Gastroesophageal sphincter (tissue), 4 donors: ENCODE measurements at regions not wholly inside any gene's neighbourhood (a gene's known extent, or its start where the extent isn't known, plus 50 kb on each side); places are given as distances from the start of the nearest gene placed in this dataset.

ENCODE experiments used
- ATAC-seq: fragments of 150-250 bp; one replicate; pipeline ENCODE4 v1.9.1; 2016; ENCODE audit warnings: mild to moderate bottlenecking, moderate library complexity
- H3K27ac ChIP-seq, 4 donors: fragments of 200-600 bp; sonication (generic) in 3 of 4; 1 replicate in 3 of 4; 2 replicates in 1 of 4; pipeline ENCODE4 v1.5.1; 2016 to 2019
- H3K27me3 ChIP-seq: fragments of 200-600 bp; sonication (generic); one replicate; pipeline ENCODE4 v1.5.1; 2019
- H3K36me3 ChIP-seq, 2 donors: fragments of 200-600 bp; sonication (generic); one replicate each; pipeline ENCODE4 v1.5.1; 2019; ENCODE audit warnings: control low read depth in 1 of 2
- H3K4me1 ChIP-seq, 3 donors: fragments of 200-600 bp; sonication (generic); 1 replicate in 2 of 3; 2 replicates in 1 of 3; pipeline ENCODE4 v1.5.1; 2016 to 2019; ENCODE audit warnings: control low read depth in 2 of 3
- H3K4me3 ChIP-seq, 2 donors: fragments of 200-600 bp; sonication (generic); one replicate each; pipeline ENCODE4 v1.5.1; 2019; ENCODE audit warnings: mild to moderate bottlenecking in 1 of 2, moderate library complexity in 1 of 2
- H3K9me3 ChIP-seq, 3 donors: fragments of 200-600 bp; sonication (generic); one replicate each; pipeline ENCODE4 v1.5.1; 2017 to 2019; ENCODE audit warnings: control low read depth in 2 of 3
- CTCF ChIP-seq, 4 experiments: fragments of 200-600 bp in 2 of 4; fragments of 450-650 bp in 2 of 4; sonication (generic) in 1 of 4; IDR thresholded peaks; one replicate each; pipeline ENCODE4 v1.5.1; 2017 to 2019; ENCODE audit warnings: antibody characterized with exemption in 4 of 4, mild to moderate bottlenecking in 2 of 4, moderate library complexity in 2 of 4
- EP300 ChIP-seq: sonication (generic); formaldehyde crosslinking; IDR thresholded peaks from one replicate; pipeline ENCODE4 v1.6.1; 2017; ENCODE audit warnings: antibody characterized with exemption, mild to moderate bottlenecking
- POLR2A ChIP-seq, 2 donors: fragments of 450-650 bp; IDR thresholded peaks; one replicate each; pipeline ENCODE4 v1.6.1; 2017; ENCODE audit warnings: antibody characterized with exemption in 2 of 2, mild to moderate bottlenecking in 2 of 2, moderate library complexity in 1 of 2
- POLR2AphosphoS5 ChIP-seq: sonication (generic); formaldehyde crosslinking; IDR thresholded peaks from one replicate; pipeline ENCODE4 v1.6.1; 2017; ENCODE audit warnings: antibody characterized with exemption
- WGBS, 2 donors: methylation state at CpG; one replicate each; pipeline ENCODE4 v1.1.5; 2018; ENCODE audit warnings: low coverage in 1 of 2; 5-methylcytosine and 5-hydroxymethylcytosine counted together

- no peaks in the 10 kb centered on the region for H3K27me3 ChIP-seq
- no peaks in the 10 kb centered on the region for H3K9me3 ChIP-seq
- 0 to 5% methylated on average over 2 of the region's 2 CpGs for WGBS, 2 donors
- peaks cover 0 to 9% (median 0%) of the 10 kb centered on the region in 3 donors for H3K4me1 ChIP-seq
- H3K36me3 ChIP-seq, result no peaks in the 10 kb centered on the region
- H3K27ac ChIP-seq, result peak overlapping the region in 3 of 4 donors; percentile 63 to 71 (median 65)
- TF ChIP-seq CTCF (IDR thresholded peaks at IDR 0.05) (no peak), EP300 (no peak), POLR2AphosphoS5 (no peak), POLR2A (IDR thresholded peaks at IDR 0.05) (no peak)
- peak overlapping the region; percentile 23 to 33 for H3K4me3 ChIP-seq
- peak; percentile 61 for ATAC-seq
Observed at GRCh38 chr6:235763-236360, 56.4 kb upstream of the DUSP22 start.

GRCh38 chr6:236519-236918 is 55.8 kb upstream of the DUSP22 start:
- 82 to 84% methylated on average over 4 to 5 of the region's 6 CpGs for WGBS, 2 donors
- Histone ChIP-seq H3K36me3 (no peaks in the 10 kb centered on the region), H3K27me3 (no peaks in the 10 kb centered on the region), H3K27ac (peak overlapping the region in 3 of 4 donors; percentile 63 to 71 (median 65)), H3K4me1 (peaks cover 0 to 9% (median 0%) of the 10 kb centered on the region in 3 donors), H3K4me3 (no peak overlapping the region), H3K9me3 (no peaks in the 10 kb centered on the region)
- ATAC-seq, result no peak
- TF ChIP-seq CTCF (IDR thresholded peaks at IDR 0.05) (no peak), POLR2AphosphoS5 (no peak), POLR2A (IDR thresholded peaks at IDR 0.05) (no peak), EP300 (no peak)

DNA sequence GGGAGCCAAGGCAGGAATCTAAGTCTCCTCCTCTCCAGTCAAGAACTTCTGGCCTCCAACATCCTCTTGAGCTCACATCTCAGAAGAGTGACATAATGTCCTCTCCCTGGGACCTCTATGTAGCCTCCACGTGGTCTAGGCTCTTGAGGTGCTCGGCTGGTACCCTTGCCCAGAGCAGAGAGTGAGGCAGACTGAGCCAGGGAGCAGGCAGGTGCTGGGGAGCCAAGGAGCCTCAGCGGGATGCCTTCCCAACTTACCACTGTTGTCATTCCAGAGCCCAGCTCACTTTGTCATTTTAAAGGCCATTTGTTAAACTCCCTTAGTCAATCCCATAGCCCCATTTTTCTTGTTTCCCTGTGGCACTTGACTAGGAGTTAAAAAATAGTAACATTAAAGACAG is 52.1 kb upstream of the DUSP22 start:
- no peak overlapping the region for H3K4me3 ChIP-seq
- WGBS, 2 donors, result 64% methylated on average over 3 of the region's 3 CpGs; no CpG with 5 or more reads in 1 of the 2 donors
- H3K27me3 ChIP-seq, result no peaks in the 10 kb centered on the region
- no peaks in the 10 kb centered on the region for H3K36me3 ChIP-seq
- ATAC-seq, result no peak
- peaks cover 0 to 14% (median 0%) of the 10 kb centered on the region in 3 donors for H3K9me3 ChIP-seq
- TF ChIP-seq POLR2AphosphoS5 (no peak), CTCF (IDR thresholded peaks at IDR 0.05) (no peak), EP300 (no peak), POLR2A (IDR thresholded peaks at IDR 0.05) (no peak)
- no peak overlapping the region for H3K27ac ChIP-seq
- H3K4me1 ChIP-seq, result peaks cover 0 to 9% (median 0%) of the 10 kb centered on the region in 3 donors

GRCh38 chr6:241336-241865 is 50.9 kb upstream of the DUSP22 start:
- WGBS, 2 donors, result 47 to 51% methylated on average over 3 to 5 of the region's 5 CpGs
- no peak overlapping the region for H3K4me3 ChIP-seq
- H3K9me3 ChIP-seq, result peaks cover 0 to 14% (median 0%) of the 10 kb centered on the region in 3 donors
- H3K4me1 ChIP-seq, result peaks cover 0 to under 1% (median 0%) of the 10 kb centered on the region in 3 donors
- no peaks in the 10 kb centered on the region for H3K27me3 ChIP-seq
- ATAC-seq, result no peak
- TF ChIP-seq POLR2A (IDR thresholded peaks at IDR 0.05) (no peak), CTCF (IDR thresholded peaks at IDR 0.05) (no peak), EP300 (no peak), POLR2AphosphoS5 (no peak)
- H3K27ac ChIP-seq, result no peak overlapping the region
- no peaks in the 10 kb centered on the region for H3K36me3 ChIP-seq
